MM.1S (cell line): ENCODE measurements at regions not wholly inside any gene's neighbourhood (a gene's known extent, or its start where the extent isn't known, plus 50 kb on each side); places are given as distances from the start of the nearest gene placed in this dataset.

Source experiments
- DNase-seq: peaks from one replicate; pipeline ENCODE4 v3.0.0-alpha.2; 2015
- H2AFZ ChIP-seq: fragments of 300-600 bp; sonication (generic); 2 replicates; pipeline ENCODE4 v1.6.0; 2016; ENCODE audit warnings: antibody characterized with exemption, low read length
- H3F3A ChIP-seq: fragments of 300-600 bp; sonication (generic); 2 replicates; pipeline ENCODE4 v1.6.1; 2016; ENCODE audit warnings: mild to moderate bottlenecking, antibody characterized with exemption, low read length, moderate library complexity, mixed read lengths; ENCODE audit not compliant: insufficient read depth
- H3K27ac ChIP-seq: fragments of 300-600 bp; sonication (generic); 2 replicates; pipeline ENCODE4 v1.5.1; 2016; ENCODE audit warnings: mild to moderate bottlenecking, low read length
- H3K27me3 ChIP-seq: fragments of 300-600 bp; sonication (generic); replicated peaks from 2 replicates; pipeline ENCODE4 v1.6.0; 2016; ENCODE audit warnings: low read length; ENCODE audit not compliant: insufficient read depth
- H3K36me3 ChIP-seq: fragments of 300-600 bp; sonication (generic); replicated peaks from 2 replicates; pipeline ENCODE4 v1.6.1; 2016; ENCODE audit warnings: mild to moderate bottlenecking, low read length, mixed read lengths; ENCODE audit not compliant: insufficient read depth
- H3K4me1 ChIP-seq: fragments of 300-600 bp; sonication (generic); 2 replicates; pipeline ENCODE4 v1.6.1; 2016; ENCODE audit warnings: low read length, mixed read lengths
- H3K4me2 ChIP-seq: fragments of 300-600 bp; sonication (generic); 2 replicates; pipeline ENCODE4 v1.6.0; 2016; ENCODE audit warnings: low read depth, low read length
- H3K4me3 ChIP-seq: fragments of 300-600 bp; sonication (generic); 2 replicates; pipeline ENCODE4 v1.5.1; 2016; ENCODE audit warnings: low read length, mixed read lengths
- H3K79me2 ChIP-seq: fragments of 300-600 bp; sonication (generic); 2 replicates; pipeline ENCODE4 v1.6.1; 2016; ENCODE audit warnings: mixed run types, low read length, mixed read lengths
- H3K9ac ChIP-seq: fragments of 300-600 bp; sonication (generic); 2 replicates; pipeline ENCODE4 v1.6.1; 2016; ENCODE audit warnings: low read length, mixed read lengths
- H3K9me2 ChIP-seq: fragments of 300-600 bp; sonication (generic); replicated peaks from 2 replicates; pipeline ENCODE4 v1.6.1; 2016; ENCODE audit warnings: mild to moderate bottlenecking, low read length, mixed read lengths; ENCODE audit not compliant: insufficient read depth
- H3K9me3 ChIP-seq: fragments of 300-600 bp; sonication (generic); replicated peaks from 2 replicates; pipeline ENCODE4 v1.6.1; 2016; ENCODE audit warnings: mild to moderate bottlenecking, low read length, mixed read lengths; ENCODE audit not compliant: insufficient read depth
- H4K20me1 ChIP-seq: fragments of 300-600 bp; sonication (generic); 2 replicates; pipeline ENCODE4 v1.6.1; 2016; ENCODE audit warnings: mild to moderate bottlenecking, low read length, moderate library complexity, mixed read lengths; ENCODE audit not compliant: insufficient read depth
- EZH2 ChIP-seq: fragments of 300-600 bp; sonication (generic); optimal IDR thresholded peaks from 2 replicates; pipeline ENCODE3; 2017; ENCODE audit warnings: low read depth, mild to moderate bottlenecking, antibody characterized with exemption, low read length, mixed read lengths
- EZH2phosphoT487 ChIP-seq: fragments of 300-600 bp; sonication (generic); IDR thresholded peaks from 2 replicates; pipeline ENCODE4 v1.6.1; 2018; ENCODE audit warnings: antibody characterized with exemption, low read length
- TF ChIP-seq, protein P1 (sequence below): fragments of 300-600 bp; sonication (generic); IDR thresholded peaks from 2 replicates; pipeline ENCODE4 v1.5.1; 2016; ENCODE audit warnings: antibody characterized with exemption, low read length, mixed read lengths

GRCh38 chr1:60573726-60574409, 500.3 kb upstream of the C1orf87 start:
- H3K27me3 ChIP-seq, result no peaks in the 10 kb centered on the region
- no peak for TF ChIP-seq EZH2phosphoT487
- TF ChIP-seq EZH2, result no peak
- TF ChIP-seq, protein P1, sequence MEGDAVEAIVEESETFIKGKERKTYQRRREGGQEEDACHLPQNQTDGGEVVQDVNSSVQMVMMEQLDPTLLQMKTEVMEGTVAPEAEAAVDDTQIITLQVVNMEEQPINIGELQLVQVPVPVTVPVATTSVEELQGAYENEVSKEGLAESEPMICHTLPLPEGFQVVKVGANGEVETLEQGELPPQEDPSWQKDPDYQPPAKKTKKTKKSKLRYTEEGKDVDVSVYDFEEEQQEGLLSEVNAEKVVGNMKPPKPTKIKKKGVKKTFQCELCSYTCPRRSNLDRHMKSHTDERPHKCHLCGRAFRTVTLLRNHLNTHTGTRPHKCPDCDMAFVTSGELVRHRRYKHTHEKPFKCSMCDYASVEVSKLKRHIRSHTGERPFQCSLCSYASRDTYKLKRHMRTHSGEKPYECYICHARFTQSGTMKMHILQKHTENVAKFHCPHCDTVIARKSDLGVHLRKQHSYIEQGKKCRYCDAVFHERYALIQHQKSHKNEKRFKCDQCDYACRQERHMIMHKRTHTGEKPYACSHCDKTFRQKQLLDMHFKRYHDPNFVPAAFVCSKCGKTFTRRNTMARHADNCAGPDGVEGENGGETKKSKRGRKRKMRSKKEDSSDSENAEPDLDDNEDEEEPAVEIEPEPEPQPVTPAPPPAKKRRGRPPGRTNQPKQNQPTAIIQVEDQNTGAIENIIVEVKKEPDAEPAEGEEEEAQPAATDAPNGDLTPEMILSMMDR, result no peak
- H4K20me1 ChIP-seq, result no peaks in the 10 kb centered on the region
- no peak overlapping the region for H3K9ac ChIP-seq
- H3K27ac ChIP-seq, result no peak overlapping the region
- H3K4me3 ChIP-seq, result no peak overlapping the region
- no peak overlapping the region for H3K4me2 ChIP-seq
- no peak overlapping the region for H2AFZ ChIP-seq
- H3K36me3 ChIP-seq, result no peaks in the 10 kb centered on the region
- no peaks in the 10 kb centered on the region for H3K9me3 ChIP-seq
- no peaks in the 10 kb centered on the region for H3K79me2 ChIP-seq
- H3K4me1 ChIP-seq, result no peaks in the 10 kb centered on the region
- no peaks in the 10 kb centered on the region for H3F3A ChIP-seq
- no peaks in the 10 kb centered on the region for H3K9me2 ChIP-seq
- DNase-seq, result no peak

DNA sequence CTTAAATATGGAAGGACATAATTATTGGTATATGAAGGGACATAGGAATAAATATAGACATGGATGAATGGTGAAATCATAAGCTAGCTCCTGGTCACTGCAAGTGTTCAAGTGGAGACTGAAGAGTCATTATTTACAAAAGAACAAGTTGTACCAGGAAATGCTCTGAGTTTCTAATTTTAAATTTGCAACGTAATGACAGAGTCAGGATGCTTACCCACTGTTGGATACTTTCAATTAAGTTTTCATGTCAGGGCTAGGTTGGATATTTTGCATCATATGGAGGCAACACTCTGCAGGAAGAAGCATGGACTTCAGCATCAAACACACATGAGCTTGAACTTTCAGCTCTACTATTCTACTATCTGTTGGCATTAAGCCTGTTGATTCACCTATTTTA, 499.6 kb upstream of the C1orf87 start:
- H3K4me2 ChIP-seq, result no peak overlapping the region
- TF ChIP-seq, protein P1, result no peak
- TF ChIP-seq EZH2phosphoT487 (no peak), EZH2 (no peak)
- H3K9ac ChIP-seq, result no peak overlapping the region
- no peaks in the 10 kb centered on the region for H3K36me3 ChIP-seq
- H2AFZ ChIP-seq, result no peak overlapping the region
- no peak overlapping the region for H3K4me3 ChIP-seq
- DNase-seq, result no peak
- H3K27me3 ChIP-seq, result no peaks in the 10 kb centered on the region
- H3F3A ChIP-seq, result no peaks in the 10 kb centered on the region
- no peaks in the 10 kb centered on the region for H3K79me2 ChIP-seq
- no peaks in the 10 kb centered on the region for H4K20me1 ChIP-seq
- H3K4me1 ChIP-seq, result no peaks in the 10 kb centered on the region
- no peaks in the 10 kb centered on the region for H3K9me3 ChIP-seq
- H3K9me2 ChIP-seq, result no peaks in the 10 kb centered on the region
- no peak overlapping the region for H3K27ac ChIP-seq

DNA sequence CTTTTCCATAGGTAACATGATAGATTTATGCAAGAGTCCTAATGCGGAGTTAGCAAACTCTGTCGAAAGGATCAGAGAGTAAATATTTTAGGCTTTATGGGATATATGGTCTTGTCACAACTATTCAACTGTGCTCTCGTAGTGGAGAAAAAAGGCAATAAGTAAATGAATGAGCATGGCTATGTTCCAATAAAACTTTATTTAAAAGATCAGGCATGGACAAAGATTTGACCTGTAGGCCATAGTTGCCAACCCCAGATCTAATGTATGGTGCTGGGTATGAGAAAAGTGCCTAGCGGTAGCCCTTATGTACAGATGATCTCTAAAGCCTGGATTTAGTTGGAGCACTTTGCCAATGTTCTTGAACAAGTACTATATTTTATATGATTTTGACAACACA, 498.8 kb upstream of the C1orf87 start:
- no peak overlapping the region for H3K4me3 ChIP-seq
- no peak overlapping the region for H2AFZ ChIP-seq
- no peak overlapping the region for H3K9ac ChIP-seq
- no peaks in the 10 kb centered on the region for H3K4me1 ChIP-seq
- H3K9me2 ChIP-seq, result no peaks in the 10 kb centered on the region
- no peaks in the 10 kb centered on the region for H3K9me3 ChIP-seq
- H3K4me2 ChIP-seq, result no peak overlapping the region
- TF ChIP-seq EZH2phosphoT487 (no peak), EZH2 (no peak)
- TF ChIP-seq, protein P1, result no peak
- no peaks in the 10 kb centered on the region for H4K20me1 ChIP-seq
- no peaks in the 10 kb centered on the region for H3K36me3 ChIP-seq
- H3F3A ChIP-seq, result no peaks in the 10 kb centered on the region
- no peaks in the 10 kb centered on the region for H3K79me2 ChIP-seq
- no peaks in the 10 kb centered on the region for H3K27me3 ChIP-seq
- DNase-seq, result no peak
- H3K27ac ChIP-seq, result no peak overlapping the region
